ENCODE measurements at regions not wholly inside any gene's neighbourhood (a gene's known extent, or its start where the extent isn't known, plus 50 kb on each side); places are given as distances from the start of the nearest gene placed in this dataset.
"Not testable (repeated sequence)": the region's sequence is repeated elsewhere in the genome, so short reads cannot be mapped to it uniquely, and the experiment has no call there.

GRCh38 chr6:15956205-15957106 lies 172.4 kb upstream of the MYLIP start:
- DNase-seq (ENCODE audit: low spot score), result no peak

GRCh38 chr6:15955484-15955883 lies 173.4 kb upstream of the MYLIP start:
- no peak for DNase-seq (ENCODE audit: low spot score)

- DNase-seq (ENCODE audit: low spot score), result peak; percentile 28
Observed at GRCh38 chr6:15953152-15953880, 175.6 kb upstream of the MYLIP start.

GRCh38 chr6:15952231-15953151 lies 176.4 kb upstream of the MYLIP start:
- DNase-seq (ENCODE audit: low spot score), result no peak

GRCh38 chr6:15950962-15951569 lies 177.8 kb upstream of the MYLIP start:
- no peak for DNase-seq (ENCODE audit: low spot score)

GRCh38 chr6:15949982-15950381 lies 178.9 kb upstream of the MYLIP start:
- DNase-seq (ENCODE audit: low spot score), result no peak

- DNase-seq (ENCODE audit: low spot score), result no peak
Observed at GRCh38 chr6:15948930-15949900, 179.7 kb upstream of the MYLIP start.

- no peak for DNase-seq (ENCODE audit: low spot score)
Observed at GRCh38 chr6:15947923-15948322, 181.0 kb upstream of the MYLIP start.

- DNase-seq (ENCODE audit: low spot score), result no peak
Observed at GRCh38 chr6:15947436-15947835, 181.4 kb upstream of the MYLIP start.

GRCh38 chr6:15946701-15947385 lies 182.0 kb upstream of the MYLIP start:
- DNase-seq (ENCODE audit: low spot score), result no peak

- peak; percentile 46 for DNase-seq (ENCODE audit: low spot score)
Observed at GRCh38 chr6:15945593-15946159, 183.2 kb upstream of the MYLIP start.

- no peak for DNase-seq (ENCODE audit: low spot score)
Observed at GRCh38 chr6:15943423-15943822, 185.5 kb upstream of the MYLIP start.

GRCh38 chr6:15941168-15941567 lies 187.7 kb upstream of the MYLIP start:
- no peak for DNase-seq (ENCODE audit: low spot score)

GRCh38 chr6:15938107-15938506 lies 190.8 kb upstream of the MYLIP start:
- DNase-seq (ENCODE audit: low spot score), result peak; percentile 63

GRCh38 chr6:15937602-15938001 lies 191.3 kb upstream of the MYLIP start:
- no peak for DNase-seq (ENCODE audit: low spot score)

- no peak for DNase-seq (ENCODE audit: low spot score)
Observed at GRCh38 chr6:15936503-15936902, 192.4 kb upstream of the MYLIP start.

- DNase-seq (ENCODE audit: low spot score), result no peak
Observed at GRCh38 chr6:15935661-15936060, 193.2 kb upstream of the MYLIP start.

- not testable (repeated sequence) for DNase-seq (ENCODE audit: low spot score)
Observed at GRCh38 chr6:15931697-15932096, 197.2 kb upstream of the MYLIP start.

- no peak for DNase-seq (ENCODE audit: low spot score)
Observed at GRCh38 chr6:15930207-15930606, 198.7 kb upstream of the MYLIP start.

- DNase-seq (ENCODE audit: low spot score), result no peak
Observed at GRCh38 chr6:15929685-15930084, 199.2 kb upstream of the MYLIP start.

Measured in kidney capillary endothelial cell (primary cell).